NCI-H1092 treated with DMSO at 0.1 percent for 48 hours (cell line): ENCODE measurements at regions not wholly inside any gene's neighbourhood (a gene's known extent, or its start where the extent isn't known, plus 50 kb on each side); places are given as distances from the start of the nearest gene placed in this dataset.
"Not testable (repeated sequence)": the region's sequence is repeated elsewhere in the genome, so short reads cannot be mapped to it uniquely, and the experiment has no call there.

ENCODE experiments used
- DNase-seq: peaks from one replicate; lab custom pipeline; 2025; lab: John Stamatoyannopoulos, UW

- no peak for DNase-seq
These were observed 421.7 kb upstream of the TYRP1 start for GRCh38 chr9:12271421-12271891.

GRCh38 chr9:12272471-12273120 is 420.6 kb upstream of the TYRP1 start:
- no peak for DNase-seq

DNA sequence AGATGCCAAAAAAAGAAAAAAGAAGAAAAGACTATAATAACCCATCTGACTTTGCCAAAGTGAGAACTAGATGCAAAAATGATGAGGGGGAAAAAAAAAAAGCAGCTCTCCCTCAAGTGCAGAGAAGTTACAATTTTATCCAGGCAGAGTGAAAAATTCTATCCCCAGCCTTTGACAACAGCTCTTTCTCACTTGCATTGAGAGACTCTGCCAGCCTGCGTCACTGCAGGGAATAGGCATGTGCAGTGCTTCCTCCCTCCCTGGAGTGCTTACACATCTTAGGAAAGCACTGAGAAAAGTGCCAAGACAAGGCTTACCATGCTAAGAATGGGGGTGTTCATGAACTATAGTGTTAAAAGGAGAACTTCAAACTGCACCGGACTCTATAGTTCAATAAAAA is 418.6 kb upstream of the TYRP1 start:
- DNase-seq, result no peak

GRCh38 chr9:12276505-12276904 is 416.7 kb upstream of the TYRP1 start:
- DNase-seq, result no peak

- DNase-seq, result no peak
These were observed 403.5 kb upstream of the TYRP1 start for GRCh38 chr9:12289711-12290110.

- no peak for DNase-seq
These were observed 402.9 kb upstream of the TYRP1 start for GRCh38 chr9:12290166-12290869.

- no peak for DNase-seq
These were observed 388.0 kb upstream of the TYRP1 start for GRCh38 chr9:12305211-12305610.

- DNase-seq, result no peak
These were observed 378.6 kb upstream of the TYRP1 start for GRCh38 chr9:12314589-12314988.

DNA sequence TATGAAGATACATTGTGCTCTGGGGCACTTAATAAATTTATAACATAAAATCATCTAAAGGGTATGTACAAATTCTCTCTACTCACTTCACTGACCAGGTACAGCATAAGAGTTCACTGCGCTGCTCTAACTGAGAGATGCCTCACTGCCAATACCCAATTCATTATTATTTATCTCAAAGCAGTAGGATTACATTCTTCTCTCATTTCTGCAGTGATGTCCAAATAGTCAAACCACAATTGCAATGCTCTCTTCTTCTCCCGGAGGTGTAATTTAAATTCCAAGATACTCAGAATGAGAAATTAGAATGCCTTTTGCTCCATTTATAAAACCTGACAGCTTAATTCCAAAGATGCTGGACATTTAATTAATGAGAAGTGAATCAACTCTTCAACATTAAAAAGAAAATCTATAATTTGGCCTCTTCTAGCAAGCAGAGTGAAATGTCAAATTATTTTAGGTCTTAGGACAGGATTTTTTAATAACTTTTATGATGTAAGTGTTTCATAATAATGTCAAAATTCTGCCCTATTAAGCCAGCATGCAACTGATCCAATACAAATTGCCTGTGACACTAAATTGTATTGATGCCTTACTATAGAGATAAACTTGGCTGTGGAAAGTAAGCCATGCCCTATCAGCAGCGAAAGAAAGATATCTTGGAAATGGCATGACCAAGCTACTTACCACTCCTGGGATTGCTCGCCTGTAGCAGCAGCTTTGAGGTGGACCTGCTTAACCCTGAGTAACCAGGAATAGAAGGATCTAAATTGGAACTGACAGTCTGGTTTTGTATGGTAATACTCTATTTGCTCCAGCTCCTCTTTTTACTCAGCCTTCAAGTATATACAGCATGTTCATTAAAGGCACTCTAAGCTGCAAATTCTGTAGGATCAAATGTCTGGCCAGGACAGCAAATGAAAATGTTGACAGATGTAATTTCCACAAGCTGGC is 374.2 kb upstream of the TYRP1 start:
- peak; percentile 33 for DNase-seq

DNA sequence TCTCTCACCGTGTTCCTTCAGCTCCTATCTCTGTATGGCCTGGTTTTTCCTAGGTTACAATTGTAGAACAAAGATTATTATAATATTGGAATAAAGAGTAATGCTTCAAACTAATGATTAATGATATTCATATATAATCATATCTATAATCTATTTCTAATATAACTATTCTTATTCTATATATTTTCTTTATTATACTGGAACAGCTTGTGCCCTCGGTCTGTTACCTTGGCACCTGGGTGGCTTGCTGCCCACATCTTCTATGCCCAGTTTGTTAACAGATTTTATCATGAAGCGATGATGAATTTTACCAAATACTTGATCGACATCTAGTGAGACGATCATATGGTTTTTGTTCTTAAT is 363.6 kb upstream of the TYRP1 start:
- DNase-seq, result no peak

DNA sequence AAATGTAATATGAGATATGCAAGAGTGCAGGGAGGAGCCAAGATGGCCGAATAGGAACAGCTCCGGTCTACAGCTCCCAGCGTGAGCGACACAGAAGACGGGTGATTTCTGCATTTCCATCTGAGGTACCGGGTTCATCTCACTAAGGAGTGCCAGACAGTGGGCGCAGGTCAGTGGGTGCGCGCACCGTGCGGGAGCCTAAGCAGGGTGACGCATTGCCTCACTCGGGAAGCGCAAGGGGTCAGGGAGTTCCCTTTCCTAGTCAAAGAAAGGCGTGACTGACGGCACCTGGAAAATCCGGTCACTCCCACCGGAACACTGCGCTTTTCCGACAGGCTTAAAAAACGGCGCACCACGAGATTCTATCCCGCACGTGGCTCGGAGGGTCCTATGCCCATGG is 359.2 kb upstream of the TYRP1 start:
- not testable (repeated sequence) for DNase-seq

DNA sequence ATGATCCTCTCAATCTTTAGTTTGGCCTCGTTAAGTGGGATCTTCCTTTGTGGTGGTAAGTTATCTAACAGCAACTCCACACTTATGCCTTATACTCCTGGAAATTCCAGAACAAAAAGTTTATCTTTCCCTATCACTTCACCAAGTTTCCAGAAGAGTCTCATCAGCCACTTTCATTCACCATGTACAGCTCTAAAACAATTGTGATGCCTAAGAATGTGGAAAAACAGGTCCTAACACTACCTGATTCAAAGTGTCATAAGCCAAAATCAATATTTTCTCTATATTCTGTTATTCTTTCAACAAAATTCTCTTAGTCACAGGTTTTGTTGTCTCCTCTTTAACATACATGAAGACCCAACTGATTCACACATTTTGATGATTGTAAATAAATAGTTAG is 342.4 kb upstream of the TYRP1 start:
- DNase-seq, result no peak

- no peak for DNase-seq
These were observed 341.7 kb upstream of the TYRP1 start for GRCh38 chr9:12351293-12352044.

- no peak for DNase-seq
These were observed 341.2 kb upstream of the TYRP1 start for GRCh38 chr9:12352045-12352315.

DNA sequence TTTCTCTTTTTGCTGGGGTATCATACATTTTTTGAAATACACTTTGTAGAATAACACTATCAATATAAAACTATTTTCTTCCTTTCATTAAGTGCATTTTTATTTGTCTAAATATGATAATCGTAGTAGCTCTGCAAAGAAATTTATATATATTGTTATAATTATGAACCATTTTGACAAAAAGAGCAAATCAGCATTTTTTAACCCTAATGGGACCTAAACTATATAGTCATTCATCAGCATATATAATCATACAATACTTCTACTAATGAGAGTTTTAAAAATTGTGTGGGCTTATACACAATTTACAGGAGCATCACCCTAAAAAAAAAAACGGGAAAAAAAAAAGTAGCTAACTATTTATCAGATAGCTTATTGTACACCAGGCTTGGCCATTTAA is 329.7 kb upstream of the TYRP1 start:
- DNase-seq, result no peak

DNA sequence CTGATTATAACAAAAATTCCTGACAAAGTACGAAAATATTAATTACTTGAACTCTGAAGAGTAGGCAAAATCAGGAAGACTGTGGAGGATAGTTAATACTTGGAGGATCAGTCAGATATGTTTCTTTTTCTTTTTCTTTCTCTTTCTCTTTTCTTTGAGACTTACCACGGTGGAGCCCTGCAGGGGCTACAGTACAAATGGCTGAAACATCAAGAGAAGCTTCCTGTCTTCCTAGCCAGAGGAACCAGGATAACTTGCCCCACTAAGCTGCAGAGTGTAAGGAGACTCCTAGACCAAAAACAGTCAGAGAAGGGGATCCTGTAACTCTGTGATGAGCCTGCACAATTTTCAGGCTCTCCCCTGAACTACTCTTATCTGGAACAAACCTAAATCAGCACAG is 324.6 kb upstream of the TYRP1 start:
- DNase-seq, result no peak

DNA sequence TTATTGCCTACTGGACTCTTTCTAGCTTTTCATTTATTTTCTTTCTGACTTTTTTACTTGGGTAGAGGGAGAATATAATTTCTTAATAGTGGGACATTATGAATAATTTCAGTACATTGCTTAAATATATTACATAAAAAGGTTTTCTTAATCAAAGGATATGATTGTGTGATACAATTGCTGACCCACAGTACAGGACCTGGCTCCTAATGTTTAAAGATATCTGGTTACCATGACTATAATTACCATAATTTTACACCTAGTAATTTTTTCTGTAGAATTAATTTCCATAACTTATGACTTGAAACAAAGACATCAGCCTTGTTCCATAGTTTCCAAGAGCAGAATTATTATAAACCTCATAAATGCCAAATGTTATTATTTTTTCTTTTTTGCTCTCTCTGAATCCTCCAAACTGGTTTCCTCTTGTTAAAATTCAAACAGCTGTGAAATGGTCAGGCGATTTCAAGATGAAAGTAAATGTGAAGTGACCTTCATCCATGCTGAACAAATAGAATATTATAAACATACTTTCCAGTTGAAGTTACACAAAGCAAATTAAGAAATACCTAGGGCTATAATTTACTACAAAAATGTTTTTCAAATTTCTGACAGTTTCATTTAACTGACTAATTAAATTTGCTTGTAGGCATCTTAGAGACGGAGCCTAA is 301.2 kb upstream of the TYRP1 start:
- DNase-seq, result no peak

DNA sequence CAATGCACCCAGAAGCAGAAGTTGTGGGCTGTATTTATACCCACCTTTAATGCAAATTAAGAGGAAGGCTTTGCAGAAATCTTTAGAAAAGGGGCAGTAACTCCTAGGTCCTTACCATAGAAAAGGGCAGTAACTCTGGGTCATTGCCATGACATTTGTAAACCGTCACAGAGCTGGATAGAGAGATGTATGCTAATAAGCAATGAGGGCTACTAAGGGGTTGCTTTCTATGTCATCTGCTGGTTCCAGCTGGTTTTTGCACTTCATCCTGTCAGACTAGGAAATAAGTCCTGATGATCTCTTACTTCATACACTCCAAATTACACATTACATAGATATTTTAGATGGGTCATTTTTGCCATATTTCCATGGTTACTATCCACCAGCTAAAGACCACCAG is 299.1 kb upstream of the TYRP1 start:
- DNase-seq, result no peak

DNA sequence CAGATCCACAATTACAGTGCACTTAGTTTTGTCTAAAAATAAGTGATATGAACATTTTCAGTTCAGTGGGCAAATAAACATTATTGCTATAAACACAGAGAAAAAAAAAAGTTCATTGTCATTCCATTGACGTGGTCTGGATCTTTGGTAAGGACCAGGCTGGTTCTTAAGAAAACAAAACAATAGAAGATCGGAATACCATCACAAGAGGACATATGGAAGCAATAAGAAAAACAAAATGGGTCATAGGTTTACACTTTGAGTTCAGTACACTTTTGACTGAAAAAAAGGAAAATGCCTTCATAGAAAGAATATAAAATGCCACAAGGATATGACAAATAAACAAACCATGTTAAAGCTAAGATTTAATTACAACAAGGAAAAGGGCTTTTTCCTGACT is 289.5 kb upstream of the TYRP1 start:
- DNase-seq, result no peak

DNA sequence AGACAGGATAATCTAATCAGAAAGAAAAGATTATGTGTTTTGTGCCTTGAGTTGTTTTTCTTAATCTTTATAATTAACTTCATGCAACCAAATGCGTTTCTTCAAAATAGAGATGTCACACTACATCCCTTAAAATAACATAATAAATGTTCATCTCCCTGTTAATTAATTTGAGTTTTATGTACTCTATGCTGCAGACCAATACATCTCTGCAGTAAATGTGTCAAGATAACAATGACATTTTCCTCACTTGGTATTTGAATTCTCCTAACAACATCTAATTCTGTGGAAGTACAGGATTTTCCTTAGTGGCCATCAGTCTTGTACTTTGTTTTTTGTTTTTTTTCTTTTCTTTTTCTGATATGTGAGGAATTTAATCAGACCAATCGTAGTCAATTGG is 279.2 kb upstream of the TYRP1 start:
- no peak for DNase-seq

DNA sequence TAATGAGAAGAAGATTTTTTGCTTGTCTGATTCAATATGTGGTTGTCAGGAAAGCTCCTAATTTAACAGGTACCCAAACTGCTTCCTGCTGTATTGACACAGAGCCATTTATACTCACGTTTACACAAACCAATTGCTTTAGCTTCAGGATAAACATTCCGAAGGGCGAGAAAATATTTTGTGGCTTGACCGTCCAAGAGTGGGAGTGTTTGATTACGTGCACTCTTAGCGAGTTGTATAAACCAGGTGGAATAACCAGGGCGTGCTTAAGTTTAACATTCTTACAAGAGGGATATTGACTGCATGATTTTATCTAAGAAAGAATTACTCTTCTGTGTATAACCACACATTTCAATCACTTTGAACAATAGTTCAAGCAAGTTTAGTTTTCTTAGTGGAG is 278.7 kb upstream of the TYRP1 start:
- DNase-seq, result no peak

GRCh38 chr9:12415361-12415760 is 277.8 kb upstream of the TYRP1 start:
- DNase-seq, result no peak
